NCI-H2029 treated with DMSO at 0.1 percent for 48 hours (cell line): ENCODE measurements at regions not wholly inside any gene's neighbourhood (a gene's known extent, or its start where the extent isn't known, plus 50 kb on each side); places are given as distances from the start of the nearest gene placed in this dataset.

Experiments used
- DNase-seq: peaks from one replicate; lab custom pipeline; 2025; lab: John Stamatoyannopoulos, UW

GRCh38 chr6:56407883-56408410, 160.6 kb upstream of the COL21A1 start:
- no peak for DNase-seq

GRCh38 chr6:56406276-56407269, 159.2 kb upstream of the COL21A1 start:
- DNase-seq = no peak

GRCh38 chr6:56404599-56404998, 157.2 kb upstream of the COL21A1 start:
- no peak for DNase-seq

- no peak for DNase-seq
Observed at GRCh38 chr6:56403745-56404144, 156.4 kb upstream of the COL21A1 start.

GRCh38 chr6:56401477-56402070, 154.2 kb upstream of the COL21A1 start:
- DNase-seq = no peak

GRCh38 chr6:56400273-56400672, 152.9 kb upstream of the COL21A1 start:
- DNase-seq = no peak

GRCh38 chr6:56399672-56400263, 152.4 kb upstream of the COL21A1 start:
- DNase-seq = peak; percentile 94

- DNase-seq = peak; percentile 91
Observed at GRCh38 chr6:56399250-56399671, 151.9 kb upstream of the COL21A1 start.

GRCh38 chr6:56396435-56396834, 149.1 kb upstream of the COL21A1 start:
- no peak for DNase-seq

- no peak for DNase-seq
Observed at GRCh38 chr6:56393615-56394612, 146.5 kb upstream of the COL21A1 start.

- peak; percentile 87 for DNase-seq
Observed at GRCh38 chr6:56388415-56388755, 141.0 kb upstream of the COL21A1 start.

GRCh38 chr6:56387621-56388414, 140.4 kb upstream of the COL21A1 start:
- DNase-seq = peak; percentile 96

GRCh38 chr6:56386717-56387116, 139.3 kb upstream of the COL21A1 start:
- no peak for DNase-seq

- no peak for DNase-seq
Observed at GRCh38 chr6:56385981-56386593, 138.7 kb upstream of the COL21A1 start.

- no peak for DNase-seq
Observed at GRCh38 chr6:56383160-56383559, 135.8 kb upstream of the COL21A1 start.

GRCh38 chr6:56382416-56382940, 135.1 kb upstream of the COL21A1 start:
- no peak for DNase-seq

GRCh38 chr6:56381801-56382251, 134.4 kb upstream of the COL21A1 start:
- no peak for DNase-seq

GRCh38 chr6:56380476-56380875, 133.1 kb upstream of the COL21A1 start:
- DNase-seq = no peak

- DNase-seq = no peak
Observed at GRCh38 chr6:56378966-56379585, 131.7 kb upstream of the COL21A1 start.
